H1 (cell line): ENCODE measurements at regions not wholly inside any gene's neighbourhood (a gene's known extent, or its start where the extent isn't known, plus 50 kb on each side); places are given as distances from the start of the nearest gene placed in this dataset.

Experiments
- CTCF ChIA-PET: fragments of 300-600 bp; sonication (Branson Sonifier 250); formaldehyde crosslinking; loops from one replicate; lab custom pipeline; 2021; ENCODE audit not compliant: partially characterized antibody; lab: Charles Lee
- POLR2A ChIA-PET: fragments of 300-600 bp; sonication (Branson Sonifier 250); formaldehyde crosslinking; loops from one replicate; lab custom pipeline; 2021; ENCODE audit warnings: inconsistent platforms; ENCODE audit not compliant: partially characterized antibody; lab: Charles Lee
- DNase-seq, 2 experiments: peaks; one replicate each; pipeline versions ENCODE4 v3.0.0 to v3.0.0-alpha.2; 2010 to 2022; ENCODE audit warnings: low spot score in 2 of 2, low read depth in 1 of 2, mixed read lengths in 1 of 2
- FAIRE-seq: peaks from 2 replicates; lab custom pipeline; 2011; peaks lifted over from hg19 to GRCh38; lab: Jason Lieb, UNC
- H2AFZ ChIP-seq: 2 replicates; pipeline ENCODE4 v1.8.1; 2012; ENCODE audit warnings: low read length, inconsistent platforms
- H2AK5ac ChIP-seq: 2 replicates; pipeline ENCODE4 v1.6.1; 2013; ENCODE audit warnings: low read depth, low read length
- H2BK120ac ChIP-seq: replicated peaks from 2 replicates; pipeline ENCODE3; 2013; ENCODE audit warnings: low read depth, low read length, inconsistent platforms
- H2BK12ac ChIP-seq: 2 replicates; pipeline ENCODE4 v1.6.1; 2013; ENCODE audit warnings: low read depth, low read length
- H2BK15ac ChIP-seq: 2 replicates; pipeline ENCODE4 v1.6.1; 2013; ENCODE audit warnings: low read length
- H2BK20ac ChIP-seq: 2 replicates; pipeline ENCODE4 v1.6.1; 2013; ENCODE audit warnings: low read length
- H2BK5ac ChIP-seq: 2 replicates; pipeline ENCODE4 v1.6.1; 2013; ENCODE audit warnings: low read depth, low read length
- H3K14ac ChIP-seq: 2 replicates; pipeline ENCODE4 v1.6.1; 2013; ENCODE audit warnings: inconsistent platforms; ENCODE audit not compliant: insufficient read length
- H3K18ac ChIP-seq: 2 replicates; pipeline ENCODE4 v1.6.1; 2013; ENCODE audit warnings: low read length; ENCODE audit errors: extremely low read depth
- H3K23ac ChIP-seq: 2 replicates; pipeline ENCODE4 v1.6.1; 2013; ENCODE audit warnings: inconsistent platforms; ENCODE audit not compliant: insufficient read length
- H3K23me2 ChIP-seq: 2 replicates; pipeline ENCODE4 v1.6.1; 2013; ENCODE audit warnings: low read depth, low read length
- H3K27ac ChIP-seq: 2 replicates; pipeline ENCODE4 v1.6.1; 2011; ENCODE audit warnings: low read depth, low read length, inconsistent platforms
- H3K27me3 ChIP-seq, 4 experiments: replicated peaks in 1 of 4; 1 replicate in 1 of 4; 2 replicates in 3 of 4; pipeline versions ENCODE4 v1.6.1 to v1.8.1; 2011 to 2013; ENCODE audit warnings: low read length in 3 of 4, mild to moderate bottlenecking in 3 of 4, inconsistent platforms in 2 of 4, mixed read lengths in 2 of 4, moderate library complexity in 1 of 4; ENCODE audit not compliant: control insufficient read depth in 3 of 4, insufficient read depth in 3 of 4; ENCODE audit errors: extremely low read depth in 1 of 4
- H3K36me3 ChIP-seq, 4 experiments: 2 replicates each; pipeline versions ENCODE4 v1.6.1 to v1.8.1; 2011 to 2013; ENCODE audit warnings: mild to moderate bottlenecking in 4 of 4, low read length in 3 of 4, moderate library complexity in 2 of 4, control low read depth in 1 of 4, inconsistent platforms in 1 of 4; ENCODE audit not compliant: insufficient read depth in 4 of 4, control insufficient read depth in 2 of 4
- H3K4ac ChIP-seq: replicated peaks from 2 replicates; pipeline ENCODE3; 2013; ENCODE audit warnings: low read length, low read depth, mixed read lengths, inconsistent platforms; ENCODE audit not compliant: insufficient read length
- H3K4me1 ChIP-seq, 4 experiments: replicated peaks in 1 of 4; 1 replicate in 1 of 4; 2 replicates in 3 of 4; pipeline versions ENCODE4 v1.6.1 to v1.8.1; 2011 to 2013; ENCODE audit warnings: low read length in 3 of 4, inconsistent platforms in 2 of 4, mixed read lengths in 1 of 4; ENCODE audit not compliant: insufficient read depth in 4 of 4, control insufficient read depth in 3 of 4
- H3K4me2 ChIP-seq, 2 experiments: 2 replicates each; pipeline versions ENCODE4 v1.6.1 to v1.8.1; 2011 to 2013; ENCODE audit warnings: low read depth in 2 of 2, low read length in 2 of 2, control low read depth in 1 of 2, inconsistent platforms in 1 of 2, mild to moderate bottlenecking in 1 of 2; ENCODE audit not compliant: insufficient read depth in 1 of 2
- H3K4me3 ChIP-seq, 4 experiments: fragments of 200-600, 300-600 bp in 1 of 4; sonication (generic), shearing (Covaris generic), sonication (Bioruptor Twin) in 1 of 4; 2 replicates each; pipeline versions ENCODE4 v1.5.1 to v1.8.1; 2011 to 2016; ENCODE audit warnings: low read length in 4 of 4, low read depth in 3 of 4, control low read depth in 2 of 4, inconsistent platforms in 2 of 4, mild to moderate bottlenecking in 2 of 4, mixed read lengths in 1 of 4, moderate library complexity in 1 of 4; ENCODE audit not compliant: insufficient read depth in 2 of 4; ENCODE audit errors: extremely low read depth in 1 of 4
- H3K56ac ChIP-seq: replicated peaks from 2 replicates; pipeline ENCODE3; 2013; ENCODE audit warnings: low read depth, mild to moderate bottlenecking, mixed read lengths, low read length, inconsistent platforms; ENCODE audit not compliant: insufficient read length
- H3K79me1 ChIP-seq: 2 replicates; pipeline ENCODE4 v1.6.1; 2013; ENCODE audit warnings: low read depth, low read length, control low read depth
- H3K79me2 ChIP-seq, 2 experiments: 2 replicates each; pipeline versions ENCODE4 v1.6.1 to v1.8.1; 2012 to 2013; ENCODE audit warnings: low read length in 2 of 2, mild to moderate bottlenecking in 2 of 2, inconsistent platforms in 1 of 2; ENCODE audit not compliant: insufficient read depth in 2 of 2, control insufficient read depth in 1 of 2
- H3K9ac ChIP-seq, 4 experiments: replicated peaks in 1 of 4; 1 replicate in 1 of 4; 2 replicates in 3 of 4; pipeline versions ENCODE4 v1.6.1 to v1.8.1; 2011 to 2013; ENCODE audit warnings: low read depth in 3 of 4, low read length in 3 of 4, control low read depth in 2 of 4, mild to moderate bottlenecking in 2 of 4, moderate library complexity in 2 of 4, inconsistent platforms in 1 of 4; ENCODE audit errors: extremely low read depth in 1 of 4
- H3K9me3 ChIP-seq, 2 experiments: 2 replicates each; pipeline versions ENCODE4 v1.6.1 to v1.8.1; 2012 to 2013; ENCODE audit warnings: mild to moderate bottlenecking in 2 of 2, moderate library complexity in 2 of 2, control low read depth in 1 of 2, inconsistent platforms in 1 of 2, low read depth in 1 of 2, low read length in 1 of 2, mixed read lengths in 1 of 2; ENCODE audit not compliant: insufficient read depth in 2 of 2
- H4K20me1 ChIP-seq, 2 experiments: replicated peaks in 1 of 2; 2 replicates each; pipeline versions ENCODE3 to v1.8.1; 2011 to 2013; ENCODE audit warnings: inconsistent platforms in 2 of 2, low read length in 2 of 2, mild to moderate bottlenecking in 1 of 2; ENCODE audit not compliant: insufficient read depth in 2 of 2, control insufficient read depth in 1 of 2
- H4K5ac ChIP-seq: 2 replicates; pipeline ENCODE4 v1.6.1; 2013; ENCODE audit warnings: low read length, low read depth, mixed read lengths, inconsistent platforms; ENCODE audit not compliant: insufficient read length
- H4K8ac ChIP-seq: 2 replicates; pipeline ENCODE4 v1.8.0; 2013; ENCODE audit warnings: mild to moderate bottlenecking, moderate library complexity, low read length, inconsistent platforms; ENCODE audit not compliant: insufficient read depth; ENCODE audit errors: extremely low read depth
- H4K91ac ChIP-seq: replicated peaks from 2 replicates; pipeline ENCODE3; 2013; ENCODE audit warnings: low read length, mixed read lengths, inconsistent platforms; ENCODE audit not compliant: insufficient read length
- EZH2 ChIP-seq: fragments of 200-600 bp; sonication (generic); IDR thresholded peaks from 2 replicates; pipeline ENCODE4 v1.7.1; 2012; ENCODE audit warnings: low read depth, mild to moderate bottlenecking, moderate library complexity, low read length, inconsistent platforms; ENCODE audit not compliant: severe bottlenecking
- GABPA ChIP-seq: IDR thresholded peaks from 2 replicates; pipeline ENCODE4 v1.6.1; 2011; ENCODE audit warnings: mild to moderate bottlenecking, low read length, moderate library complexity, borderline replicate concordance; ENCODE audit not compliant: insufficient read depth
- HDAC6 ChIP-seq: IDR thresholded peaks from one replicate; pipeline ENCODE4 v1.7.1; 2012; ENCODE audit warnings: low read depth, mild to moderate bottlenecking, inconsistent platforms, low read length, moderate library complexity
- NRF1 ChIP-seq: IDR thresholded peaks from 2 replicates; pipeline ENCODE4 v1.6.1; 2011; ENCODE audit warnings: mild to moderate bottlenecking, low read depth, low read length, improper control_type of control experiment
- RAD21 ChIP-seq, 2 experiments: IDR thresholded peaks in 1 of 2; conservative IDR thresholded peaks in 1 of 2; 2 replicates each; pipeline ENCODE4 v1.6.1; 2011; ENCODE audit warnings: low read depth in 2 of 2, low read length in 2 of 2, improper control_type of control experiment in 1 of 2, inconsistent platforms in 1 of 2, mild to moderate bottlenecking in 1 of 2, moderate library complexity in 1 of 2
- RXRA ChIP-seq: IDR thresholded peaks from 2 replicates; pipeline ENCODE4 v1.6.1; 2011; ENCODE audit warnings: low read depth, mild to moderate bottlenecking, low read length, moderate library complexity; ENCODE audit not compliant: insufficient read depth
- WGBS, 2 experiments: shearing (Covaris generic) in 1 of 2; methylation state at CpG; one replicate each; pipeline versions ENCODE4 v1.1.6 to v1.1.7; 2013 to 2015; ENCODE audit warnings: low lambda C conversion rate in 2 of 2, mixed read lengths in 2 of 2, inconsistent platforms in 1 of 2, low coverage in 1 of 2, missing lambda C conversion rate in 1 of 2; ENCODE audit not compliant: insufficient replicate concordance in 2 of 2, insufficient coverage in 1 of 2, insufficient read length in 1 of 2; ENCODE audit errors: extremely low coverage in 1 of 2, missing lambda C conversion rate in 1 of 2; 5-methylcytosine and 5-hydroxymethylcytosine counted together
- TF ChIP-seq, protein P1 (sequence below): IDR thresholded peaks from 2 replicates; pipeline ENCODE4 v1.6.1; 2012; ENCODE audit warnings: inconsistent platforms

- Histone ChIP-seq H2AFZ (no peak overlapping the region), H2BK20ac (no peak overlapping the region), H3K14ac (no peak overlapping the region), H4K5ac (no peak overlapping the region), H3K79me1 (no peaks in the 10 kb centered on the region), H2BK12ac (no peak overlapping the region), H3K79me2 (no peaks in the 10 kb centered on the region), H4K8ac (no peak overlapping the region), H3K4me3 (no peak overlapping the region), H3K23me2 (no peaks in the 10 kb centered on the region), H3K27me3 (no peaks in the 10 kb centered on the region), H3K23ac (no peak overlapping the region), H3K9me3 (no peaks in the 10 kb centered on the region), H3K18ac (no peak overlapping the region), H3K27ac (no peak overlapping the region), H3K56ac (no peak overlapping the region), H3K4me1 (no peaks in the 10 kb centered on the region), H2BK15ac (no peak overlapping the region), H4K91ac (no peak overlapping the region), H3K36me3 (no peaks in the 10 kb centered on the region), H4K20me1 (no peaks in the 10 kb centered on the region), H3K4me2 (no peak overlapping the region), H3K4ac (no peak overlapping the region), H3K9ac (no peak overlapping the region), H2BK5ac (no peak overlapping the region), H2BK120ac (no peak overlapping the region), H2AK5ac (no peak overlapping the region)
- TF ChIP-seq HDAC6 = no peak
- no peak for TF ChIP-seq EZH2
- TF ChIP-seq NRF1 = no peak
- TF ChIP-seq, protein P1, sequence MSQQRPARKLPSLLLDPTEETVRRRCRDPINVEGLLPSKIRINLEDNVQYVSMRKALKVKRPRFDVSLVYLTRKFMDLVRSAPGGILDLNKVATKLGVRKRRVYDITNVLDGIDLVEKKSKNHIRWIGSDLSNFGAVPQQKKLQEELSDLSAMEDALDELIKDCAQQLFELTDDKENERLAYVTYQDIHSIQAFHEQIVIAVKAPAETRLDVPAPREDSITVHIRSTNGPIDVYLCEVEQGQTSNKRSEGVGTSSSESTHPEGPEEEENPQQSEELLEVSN = no peak
- no peak for TF ChIP-seq RAD21 (IDR thresholded peaks at IDR 0.05 in 1 of 2, conservative IDR thresholded peaks at IDR 0.05 in 1 of 2; ENCODE audit: low read depth in 2 of 2, low read length in 2 of 2)
- TF ChIP-seq GABPA = no peak
- TF ChIP-seq RXRA = no peak
- ChIA-PET POLR2A (no interaction called here), CTCF (no interaction called here)
- FAIRE-seq (peak; percentile 28), DNase-seq (no peak)
- WGBS, 2 experiments = 94% methylated on average over 7 of the region's 7 CpGs; no CpG with 5 or more reads in 1 of the 2 experiments
These were observed 200.8 kb upstream of the GIMD1 start for GRCh38 chr4:106569146-106570031.
